IMR-90 (cell line): ENCODE measurements at regions not wholly inside any gene's neighbourhood (a gene's known extent, or its start where the extent isn't known, plus 50 kb on each side); places are given as distances from the start of the nearest gene placed in this dataset.

Source experiments
- ATAC-seq: fragments of 200-7000 bp; cut with Tn5 transposase; 2 replicates; pipeline ENCODE4 v1.9.1; 2020; ENCODE audit warnings: low read depth, mild to moderate bottlenecking, moderate library complexity
- BruUV-seq: library from RNA; stranded (reverse); fragments of 400-500 nt; replicated peaks from 2 replicates; lab custom pipeline; 2021; lab: Mats Ljungman, UMichigan
- CTCF ChIA-PET: fragments of 300-600 bp; formaldehyde crosslinking; extraction: SDS; loops from one replicate; lab custom pipeline; 2021; ENCODE audit warnings: antibody characterized with exemption; lab: Yijun Ruan, JAX
- POLR2A ChIA-PET: fragments of 300-600 bp; sonication (Branson Sonifier 250); formaldehyde crosslinking; loops from one replicate; lab custom pipeline; 2022; ENCODE audit warnings: antibody characterized with exemption; ENCODE audit not compliant: unreplicated experiment; lab: Charles Lee
- DNase-seq: peaks from one replicate; pipeline ENCODE4 v3.0.0; 2013
- H2AFZ ChIP-seq: replicated peaks from 2 replicates; pipeline ENCODE3; 2013; ENCODE audit warnings: low read length, mild to moderate bottlenecking; ENCODE audit not compliant: poor library complexity
- H2AK5ac ChIP-seq: 2 replicates; pipeline ENCODE4 v1.6.1; 2013; ENCODE audit warnings: low read depth, low read length, inconsistent platforms
- H2AK9ac ChIP-seq: replicated peaks from 2 replicates; pipeline ENCODE3; 2013; ENCODE audit warnings: mild to moderate bottlenecking, low read depth, low read length, moderate library complexity; ENCODE audit not compliant: poor library complexity
- H2BK120ac ChIP-seq: 2 replicates; pipeline ENCODE4 v1.6.1; 2013; ENCODE audit warnings: low read depth, low read length, inconsistent platforms
- H2BK15ac ChIP-seq: 3 replicates; pipeline ENCODE4 v1.6.1; 2013; ENCODE audit warnings: low read depth, low read length, inconsistent platforms
- H2BK20ac ChIP-seq: 2 replicates; pipeline ENCODE4 v1.6.1; 2013; ENCODE audit warnings: low read depth, mild to moderate bottlenecking, inconsistent platforms, low read length, moderate library complexity
- H2BK5ac ChIP-seq: 2 replicates; pipeline ENCODE4 v1.6.1; 2013; ENCODE audit warnings: mild to moderate bottlenecking, low read depth, low read length, inconsistent platforms; ENCODE audit not compliant: poor library complexity, severe bottlenecking
- H3K14ac ChIP-seq: replicated peaks from 2 replicates; pipeline ENCODE4 v1.6.1; 2013; ENCODE audit warnings: low read depth, low read length, inconsistent platforms
- H3K18ac ChIP-seq: 2 replicates; pipeline ENCODE4 v1.6.1; 2013; ENCODE audit warnings: low read depth, low read length, control low read depth
- H3K23ac ChIP-seq: 2 replicates; pipeline ENCODE4 v1.6.1; 2013; ENCODE audit warnings: low read depth, low read length, inconsistent platforms
- H3K27ac ChIP-seq: 2 replicates; pipeline ENCODE4 v1.5.1; 2013; ENCODE audit warnings: mild to moderate bottlenecking, control low read depth, low read length; ENCODE audit not compliant: insufficient read depth
- H3K27me3 ChIP-seq: 2 replicates; pipeline ENCODE4 v1.6.1; 2013; ENCODE audit warnings: low read length; ENCODE audit not compliant: control insufficient read depth, insufficient read depth
- H3K36me3 ChIP-seq: 2 replicates; pipeline ENCODE4 v1.6.1; 2013; ENCODE audit warnings: low read length, mixed read lengths; ENCODE audit not compliant: control insufficient read depth, insufficient read depth
- H3K4ac ChIP-seq: 2 replicates; pipeline ENCODE4 v1.6.1; 2013; ENCODE audit warnings: low read depth, low read length, inconsistent platforms
- H3K4me1 ChIP-seq: 2 replicates; pipeline ENCODE4 v1.6.1; 2013; ENCODE audit warnings: low read length, mixed read lengths; ENCODE audit not compliant: control insufficient read depth, insufficient read depth
- H3K4me2 ChIP-seq: 2 replicates; pipeline ENCODE4 v1.6.1; 2013; ENCODE audit warnings: low read depth, mild to moderate bottlenecking, control low read depth, low read length, moderate library complexity
- H3K4me3 ChIP-seq: 2 replicates; pipeline ENCODE4 v1.5.1; 2013; ENCODE audit warnings: low read depth, mild to moderate bottlenecking, control low read depth, low read length, moderate library complexity; ENCODE audit not compliant: insufficient read depth
- H3K56ac ChIP-seq: 2 replicates; pipeline ENCODE4 v1.6.1; 2013; ENCODE audit warnings: low read length, inconsistent platforms; ENCODE audit not compliant: insufficient read depth; ENCODE audit errors: extremely low read depth
- H3K79me1 ChIP-seq, 2 experiments: 2 replicates each; pipeline ENCODE4 v1.6.1; 2013; ENCODE audit warnings: low read length in 2 of 2, inconsistent platforms in 1 of 2, low read depth in 1 of 2
- H3K9ac ChIP-seq: 2 replicates; pipeline ENCODE4 v1.6.1; 2013; ENCODE audit warnings: low read depth, low read length, control low read depth
- H3K9me1 ChIP-seq: 2 replicates; pipeline ENCODE4 v1.6.1; 2013; ENCODE audit warnings: low read length, inconsistent platforms; ENCODE audit not compliant: insufficient read depth
- H3K9me3 ChIP-seq: 2 replicates; pipeline ENCODE4 v1.6.1; 2013; ENCODE audit warnings: low read length; ENCODE audit not compliant: control insufficient read depth, insufficient read depth
- H4K20me1 ChIP-seq: 2 replicates; pipeline ENCODE4 v1.6.1; 2013; ENCODE audit warnings: low read length, inconsistent platforms; ENCODE audit not compliant: insufficient read depth
- H4K5ac ChIP-seq: 2 replicates; pipeline ENCODE4 v1.6.1; 2013; ENCODE audit warnings: mild to moderate bottlenecking, low read depth, low read length, control low read depth
- H4K8ac ChIP-seq, 2 experiments: 2 replicates each; pipeline ENCODE4 v1.6.1; 2013; ENCODE audit warnings: low read depth in 2 of 2, low read length in 2 of 2, control low read depth in 1 of 2, inconsistent platforms in 1 of 2
- H4K91ac ChIP-seq: 2 replicates; pipeline ENCODE4 v1.6.1; 2013; ENCODE audit warnings: low read depth, low read length, inconsistent platforms; ENCODE audit not compliant: insufficient read depth
- BHLHE40 ChIP-seq: fragments of 150-350 bp; IDR thresholded peaks from 2 replicates; pipeline ENCODE4 v1.6.1; 2016; ENCODE audit warnings: mild to moderate bottlenecking, low read depth, low read length
- CEBPB ChIP-seq: IDR thresholded peaks from 2 replicates; pipeline ENCODE4 v1.6.1; 2012; ENCODE audit warnings: low read depth, low read length, improper control_type of control experiment
- CHD1 ChIP-seq: IDR thresholded peaks from 2 replicates; pipeline ENCODE4 v1.6.1; 2012; ENCODE audit warnings: low read depth, low read length, improper control_type of control experiment
- CTCF ChIP-seq: conservative IDR thresholded peaks from 2 replicates; pipeline ENCODE4 v1.5.1; 2012; ENCODE audit warnings: mild to moderate bottlenecking, low read depth, low read length, improper control_type of control experiment
- ELK1 ChIP-seq: fragments of 150-350 bp; IDR thresholded peaks from 2 replicates; pipeline ENCODE4 v1.6.1; 2016; ENCODE audit warnings: low read depth, mild to moderate bottlenecking, low read length, moderate library complexity, borderline replicate concordance
- FOS ChIP-seq: fragments of 150-350 bp; IDR thresholded peaks from 2 replicates; pipeline ENCODE4 v1.6.1; 2016; ENCODE audit warnings: low read depth, low read length
- MAFK ChIP-seq: IDR thresholded peaks from 2 replicates; pipeline ENCODE4 v1.6.1; 2012; ENCODE audit warnings: low read depth, low read length, improper control_type of control experiment
- MAZ ChIP-seq: IDR thresholded peaks from 2 replicates; pipeline ENCODE4 v1.6.1; 2012; ENCODE audit warnings: low read depth, mild to moderate bottlenecking, low read length, improper control_type of control experiment, moderate library complexity, borderline replicate concordance
- MXI1 ChIP-seq: IDR thresholded peaks from 2 replicates; pipeline ENCODE4 v1.6.1; 2012; ENCODE audit warnings: low read depth, mild to moderate bottlenecking, low read length, moderate library complexity, borderline replicate concordance
- NFE2L2 ChIP-seq: fragments of 150-350 bp; IDR thresholded peaks from 2 replicates; pipeline ENCODE4 v1.6.1; 2016; ENCODE audit warnings: low read depth, mild to moderate bottlenecking, low read length
- POLR2A ChIP-seq: IDR thresholded peaks from 2 replicates; pipeline ENCODE4 v1.6.1; 2012; ENCODE audit warnings: mild to moderate bottlenecking, low read depth, low read length
- RAD21 ChIP-seq: IDR thresholded peaks from 2 replicates; pipeline ENCODE4 v1.6.1; 2012; ENCODE audit warnings: low read length, improper control_type of control experiment
- RCOR1 ChIP-seq: IDR thresholded peaks from 2 replicates; pipeline ENCODE4 v1.6.1; 2012; ENCODE audit warnings: mild to moderate bottlenecking, low read length, improper control_type of control experiment; ENCODE audit not compliant: insufficient replicate concordance
- RFX5 ChIP-seq: IDR thresholded peaks from 2 replicates; pipeline ENCODE4 v1.8.0; 2012; ENCODE audit warnings: low read depth, mild to moderate bottlenecking, low read length, moderate library complexity
- SMC3 ChIP-seq: fragments of 150-350 bp; IDR thresholded peaks from 2 replicates; pipeline ENCODE4 v1.6.1; 2016; ENCODE audit warnings: low read depth, mild to moderate bottlenecking, antibody characterized with exemption, low read length, moderate library complexity
- USF2 ChIP-seq: fragments of 150-350 bp; IDR thresholded peaks from 2 replicates; pipeline ENCODE4 v1.6.1; 2017; ENCODE audit warnings: mild to moderate bottlenecking, antibody characterized with exemption, low read length, low read depth
- WGBS, 2 experiments: methylation state at CpG; one replicate each; pipeline versions ENCODE4 v1.1.5 to v1.1.7; 2013; ENCODE audit warnings: missing lambda C conversion rate in 2 of 2; ENCODE audit not compliant: insufficient read length in 1 of 2; ENCODE audit errors: extremely low coverage in 2 of 2; 5-methylcytosine and 5-hydroxymethylcytosine counted together
- dilution Hi-C: fragments of 300-500 bp; cut with HindIII; formaldehyde crosslinking; loops from one replicate; pipeline ENCODE4 v1.14.3; 2018; ENCODE audit warnings: low sequenced_read_pairs; ENCODE audit not compliant: unreplicated experiment
- in situ Hi-C: fragments of 300-500 bp; cut with MboI; formaldehyde crosslinking; loops from 3 replicates; pipeline ENCODE4 v1.14.3; 2019; ENCODE audit warnings: low sequenced_read_pairs, inconsistent platforms, mixed read lengths
- intact Hi-C: fragments of 100-400 bp; cut with micrococcal nuclease; formaldehyde crosslinking; loops from 2 replicates; pipeline ENCODE4 v1.10.0; 2022

GRCh38 chr3:124177071-124177470 lies 185.1 kb upstream of the ROPN1 start:
- Histone ChIP-seq H3K4me3 (no peak overlapping the region), H2AK9ac (no peak overlapping the region), H3K18ac (no peak overlapping the region), H4K91ac (no peak overlapping the region), H2BK5ac (no peak overlapping the region), H3K9me3 (no peaks in the 10 kb centered on the region), H4K8ac (no peak overlapping the region), H3K9me1 (no peaks in the 10 kb centered on the region), H4K20me1 (no peaks in the 10 kb centered on the region), H2BK20ac (no peak overlapping the region), H3K56ac (no peak overlapping the region), H2AK5ac (no peak overlapping the region), H4K5ac (no peak overlapping the region), H2BK15ac (no peak overlapping the region), H3K14ac (no peak overlapping the region), H3K4me2 (no peak overlapping the region), H3K79me1 (no peaks in the 10 kb centered on the region; a peak in 1 of 4 replicates), H3K4ac (no peak overlapping the region), H3K23ac (no peak overlapping the region), H3K27me3 (peaks cover 3% of the 10 kb centered on the region; the same call in 1 of the 2 replicates), H3K9ac (no peak overlapping the region), H3K4me1 (no peaks in the 10 kb centered on the region), H2BK120ac (no peak overlapping the region), H2AFZ (no peak overlapping the region), H3K36me3 (no peaks in the 10 kb centered on the region), H3K27ac (no peak overlapping the region)
- in situ Hi-C loops (no loop called here), intact Hi-C loops (no loop called here), dilution Hi-C loops (no loop called here)
- no peak for ATAC-seq
- WGBS, 2 experiments: 56% methylated on average over 2 of the region's 2 CpGs; no CpG with 5 or more reads in 1 of the 2 experiments
- TF ChIP-seq RAD21: no peak
- TF ChIP-seq MAFK: no peak
- no peak for TF ChIP-seq POLR2A
- TF ChIP-seq SMC3: no peak
- no peak for TF ChIP-seq FOS
- TF ChIP-seq CTCF: no peak
- no peak for TF ChIP-seq CHD1
- no peak for TF ChIP-seq MXI1
- no peak for TF ChIP-seq USF2
- no peak for TF ChIP-seq RFX5
- no peak for TF ChIP-seq NFE2L2
- TF ChIP-seq BHLHE40: no peak
- TF ChIP-seq ELK1: no peak
- TF ChIP-seq MAZ: no peak
- TF ChIP-seq RCOR1: no peak
- TF ChIP-seq CEBPB: no peak
- POLR2A ChIA-PET: no interaction called here
- no peak for DNase-seq
- no TSS peak for BruUV-seq
- CTCF ChIA-PET: no interaction called here
